Endothelial cell of umbilical vein (primary cell): ENCODE measurements at regions not wholly inside any gene's neighbourhood (a gene's known extent, or its start where the extent isn't known, plus 50 kb on each side); places are given as distances from the start of the nearest gene placed in this dataset.

Experiments
- BruUV-seq: library from RNA; stranded (reverse); fragments of 400-500 nt; replicated peaks from 2 replicates; lab custom pipeline; 2021; lab: Mats Ljungman, UMichigan
- CTCF ChIA-PET: fragments of 300-600, 350-600 bp; sonication (Branson Sonifier 250); formaldehyde crosslinking; loops from one replicate; lab custom pipeline; 2021; ENCODE audit warnings: antibody characterized with exemption, inconsistent platforms; lab: Charles Lee
- POLR2A ChIA-PET: fragments of 300-600, 350-600 bp; sonication (Branson Sonifier 250); formaldehyde crosslinking; loops from one replicate; lab custom pipeline; 2021; ENCODE audit warnings: antibody characterized with exemption, inconsistent platforms; lab: Charles Lee
- DNase-seq: peaks from one replicate; pipeline ENCODE4 v3.0.0-alpha.2; 2011; ENCODE audit warnings: low read depth, low spot score
- FAIRE-seq: peaks from 2 replicates; lab custom pipeline; 2011; peaks lifted over from hg19 to GRCh38; lab: Jason Lieb, UNC
- H2AFZ ChIP-seq: 2 replicates; pipeline ENCODE4 v1.6.0; 2012; ENCODE audit warnings: low read depth, low read length, control low read depth, inconsistent platforms
- H3K27ac ChIP-seq: 2 replicates; pipeline ENCODE4 v1.5.1; 2011; ENCODE audit warnings: low read depth, mild to moderate bottlenecking, control low read depth, low read length, moderate library complexity; ENCODE audit not compliant: insufficient read depth
- H3K27me3 ChIP-seq, 2 experiments: 2 replicates each; pipeline versions ENCODE4 v1.6.0 to v1.6.1; 2011; ENCODE audit warnings: low read length in 2 of 2, mixed read lengths in 1 of 2; ENCODE audit not compliant: control insufficient read depth in 2 of 2, insufficient read depth in 2 of 2
- H3K36me3 ChIP-seq, 2 experiments: 2 replicates in 1 of 2; 3 replicates in 1 of 2; pipeline ENCODE4 v1.5.1; 2011; ENCODE audit warnings: low read length in 2 of 2, mild to moderate bottlenecking in 1 of 2, moderate library complexity in 1 of 2; ENCODE audit not compliant: control insufficient read depth in 2 of 2, insufficient read depth in 2 of 2; ENCODE audit errors: extremely low read depth in 1 of 2
- H3K4me1 ChIP-seq: 3 replicates; pipeline ENCODE4 v1.5.1; 2011; ENCODE audit warnings: mild to moderate bottlenecking, low read length; ENCODE audit not compliant: control insufficient read depth, insufficient read depth; ENCODE audit errors: extremely low read depth
- H3K4me2 ChIP-seq: 2 replicates; pipeline ENCODE4 v1.6.1; 2011; ENCODE audit warnings: low read length, control low read depth, mixed read lengths; ENCODE audit not compliant: insufficient read depth
- H3K4me3 ChIP-seq, 3 experiments: fragments of 200-600 bp in 1 of 3; sonication (generic), shearing (Covaris generic) in 1 of 3; replicated peaks in 1 of 3; 2 replicates each; pipeline ENCODE4 v1.5.1; 2011 to 2016; ENCODE audit warnings: control low read depth in 3 of 3, low read length in 3 of 3, mild to moderate bottlenecking in 2 of 3, inconsistent platforms in 1 of 3, low read depth in 1 of 3, moderate library complexity in 1 of 3; ENCODE audit not compliant: insufficient read depth in 1 of 3
- H3K79me2 ChIP-seq: 2 replicates; pipeline ENCODE4 v1.6.0; 2012; ENCODE audit warnings: low read length, inconsistent platforms; ENCODE audit not compliant: control insufficient read depth, insufficient read depth
- H3K9ac ChIP-seq: replicated peaks from 2 replicates; pipeline ENCODE3; 2011; ENCODE audit warnings: low read length, control low read depth; ENCODE audit not compliant: insufficient read depth; ENCODE audit errors: extremely low read depth
- H3K9me1 ChIP-seq: replicated peaks from 3 replicates; pipeline ENCODE4 v1.6.0; 2011; ENCODE audit warnings: mild to moderate bottlenecking, low read length; ENCODE audit not compliant: control insufficient read depth, insufficient read depth; ENCODE audit errors: extremely low read depth
- H3K9me3 ChIP-seq: replicated peaks from 2 replicates; pipeline ENCODE4 v1.5.1; 2012; ENCODE audit warnings: low read length, inconsistent platforms; ENCODE audit not compliant: control insufficient read depth, insufficient read depth
- H4K20me1 ChIP-seq: replicated peaks from 2 replicates; pipeline ENCODE3; 2011; ENCODE audit warnings: mild to moderate bottlenecking, low read length; ENCODE audit not compliant: control insufficient read depth, insufficient read depth; ENCODE audit errors: extremely low read depth
- EZH2 ChIP-seq: IDR thresholded peaks from 2 replicates; pipeline ENCODE4 v1.6.1; 2012; ENCODE audit warnings: borderline replicate concordance, low read depth, mild to moderate bottlenecking, moderate library complexity, low read length, inconsistent platforms; ENCODE audit not compliant: severe bottlenecking
- FOS ChIP-seq: IDR thresholded peaks from 2 replicates; pipeline ENCODE4 v1.6.1; 2011; ENCODE audit warnings: mild to moderate bottlenecking, low read length, moderate library complexity, borderline replicate concordance; ENCODE audit not compliant: insufficient read depth
- GATA2 ChIP-seq: IDR thresholded peaks from 2 replicates; pipeline ENCODE4 v1.7.0; 2011; ENCODE audit warnings: low read depth, mild to moderate bottlenecking, moderate library complexity, mixed read lengths, low read length; ENCODE audit not compliant: insufficient read length, insufficient read depth
- JUN ChIP-seq: IDR thresholded peaks from 2 replicates; pipeline ENCODE4 v1.6.1; 2011; ENCODE audit warnings: borderline replicate concordance, low read depth; ENCODE audit not compliant: insufficient read length, insufficient read depth
- MYC ChIP-seq: IDR thresholded peaks from one replicate; pipeline ENCODE4 v1.6.1; 2011; ENCODE audit warnings: mild to moderate bottlenecking, low read depth, low read length
- POLR2A ChIP-seq: IDR thresholded peaks from 2 replicates; pipeline ENCODE4 v1.6.1; 2012; ENCODE audit warnings: low read depth, mild to moderate bottlenecking, control low read depth, low read length
- POLR2AphosphoS5 ChIP-seq: IDR thresholded peaks from 2 replicates; pipeline ENCODE4 v1.6.1; 2012; ENCODE audit warnings: low read depth, mild to moderate bottlenecking, control low read depth, low read length, moderate library complexity; ENCODE audit not compliant: insufficient read depth
- dilution Hi-C: fragments of 300-500 bp; cut with MboI; formaldehyde crosslinking; loops from one replicate; pipeline ENCODE4 v1.15.0; 2019; ENCODE audit warnings: low sequenced_read_pairs; ENCODE audit not compliant: extremely low pct_ligation_motif_present
- intact Hi-C: fragments of 100-400 bp; cut with micrococcal nuclease; formaldehyde crosslinking; loops from one replicate; pipeline ENCODE4 v1.10.0; 2022
- TF ChIP-seq, protein P1 (sequence below): IDR thresholded peaks from 2 replicates; pipeline ENCODE4 v1.6.1; 2011; ENCODE audit not compliant: insufficient read depth, insufficient read length
- TF ChIP-seq, protein P2 (sequence below), 2 donors: IDR thresholded peaks; 1 replicate in 1 of 2; 2 replicates in 1 of 2; pipeline ENCODE4 v1.5.1; 2011; ENCODE audit warnings: low read length in 2 of 2, mild to moderate bottlenecking in 2 of 2, moderate library complexity in 2 of 2, control low read depth in 1 of 2, inconsistent platforms in 1 of 2, low read depth in 1 of 2; ENCODE audit not compliant: insufficient read depth in 1 of 2; ENCODE audit errors: extremely low read depth in 1 of 2

DNA sequence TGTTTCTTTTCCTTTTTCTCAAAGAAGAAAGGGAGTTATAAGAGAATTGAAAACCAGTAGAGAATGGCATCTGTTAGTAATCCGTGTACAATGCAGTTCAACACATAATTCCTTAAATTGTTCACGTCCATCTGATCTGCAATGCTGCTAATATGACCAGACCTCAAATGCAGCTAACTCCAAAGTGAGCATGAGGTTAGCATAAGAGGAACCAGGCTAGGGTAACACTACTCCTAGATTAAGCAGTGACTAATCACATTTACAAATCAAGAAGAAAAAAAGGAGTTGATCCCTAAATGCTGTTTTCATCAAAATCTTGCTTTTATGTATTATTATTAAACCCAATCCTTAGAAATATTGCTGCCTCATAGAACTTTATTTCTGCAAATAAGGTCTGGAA, 432.7 kb upstream of the ARID1B start:
- H3K4me1 ChIP-seq = peaks cover 23% of the 10 kb centered on the region
- H3K9me1 ChIP-seq = no peaks in the 10 kb centered on the region
- no peaks in the 10 kb centered on the region for H3K79me2 ChIP-seq
- CTCF ChIA-PET = no interaction called here
- no peak overlapping the region for H2AFZ ChIP-seq
- no peaks in the 10 kb centered on the region for H3K36me3 ChIP-seq
- H3K27ac ChIP-seq = no peak overlapping the region
- no peaks in the 10 kb centered on the region for H4K20me1 ChIP-seq
- no peak for TF ChIP-seq POLR2AphosphoS5
- no peak for TF ChIP-seq JUN
- TF ChIP-seq MYC = no peak
- no peak for TF ChIP-seq GATA2
- TF ChIP-seq, protein P1, sequence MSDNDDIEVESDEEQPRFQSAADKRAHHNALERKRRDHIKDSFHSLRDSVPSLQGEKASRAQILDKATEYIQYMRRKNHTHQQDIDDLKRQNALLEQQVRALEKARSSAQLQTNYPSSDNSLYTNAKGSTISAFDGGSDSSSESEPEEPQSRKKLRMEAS = no peak
- no peak for TF ChIP-seq POLR2A
- TF ChIP-seq EZH2 = no peak
- TF ChIP-seq FOS = no peak
- TF ChIP-seq, protein P2, sequence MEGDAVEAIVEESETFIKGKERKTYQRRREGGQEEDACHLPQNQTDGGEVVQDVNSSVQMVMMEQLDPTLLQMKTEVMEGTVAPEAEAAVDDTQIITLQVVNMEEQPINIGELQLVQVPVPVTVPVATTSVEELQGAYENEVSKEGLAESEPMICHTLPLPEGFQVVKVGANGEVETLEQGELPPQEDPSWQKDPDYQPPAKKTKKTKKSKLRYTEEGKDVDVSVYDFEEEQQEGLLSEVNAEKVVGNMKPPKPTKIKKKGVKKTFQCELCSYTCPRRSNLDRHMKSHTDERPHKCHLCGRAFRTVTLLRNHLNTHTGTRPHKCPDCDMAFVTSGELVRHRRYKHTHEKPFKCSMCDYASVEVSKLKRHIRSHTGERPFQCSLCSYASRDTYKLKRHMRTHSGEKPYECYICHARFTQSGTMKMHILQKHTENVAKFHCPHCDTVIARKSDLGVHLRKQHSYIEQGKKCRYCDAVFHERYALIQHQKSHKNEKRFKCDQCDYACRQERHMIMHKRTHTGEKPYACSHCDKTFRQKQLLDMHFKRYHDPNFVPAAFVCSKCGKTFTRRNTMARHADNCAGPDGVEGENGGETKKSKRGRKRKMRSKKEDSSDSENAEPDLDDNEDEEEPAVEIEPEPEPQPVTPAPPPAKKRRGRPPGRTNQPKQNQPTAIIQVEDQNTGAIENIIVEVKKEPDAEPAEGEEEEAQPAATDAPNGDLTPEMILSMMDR (IDR thresholded peaks at IDR 0.05; ENCODE audit: extremely low read depth in 1 of 2, insufficient read depth in 1 of 2, low read depth in 1 of 2, low read length in 2 of 2) = no peak
- DNase-seq = no peak
- no peaks in the 10 kb centered on the region for H3K9me3 ChIP-seq
- intact Hi-C loops (no loop called here), dilution Hi-C loops (no loop called here)
- no peak overlapping the region for H3K4me2 ChIP-seq
- H3K4me3 ChIP-seq = no peak overlapping the region
- H3K27me3 ChIP-seq = no peaks in the 10 kb centered on the region
- POLR2A ChIA-PET = no interaction called here
- FAIRE-seq = no peak
- H3K9ac ChIP-seq = no peak overlapping the region
- BruUV-seq = no TSS peak
